ENCODE measurements at regions not wholly inside any gene's neighbourhood (a gene's known extent, or its start where the extent isn't known, plus 50 kb on each side); places are given as distances from the start of the nearest gene placed in this dataset.
"Not testable (repeated sequence)": the region's sequence is repeated elsewhere in the genome, so short reads cannot be mapped to it uniquely, and the experiment has no call there.

GRCh38 chr11:79648766-79649520 lies 208.1 kb upstream of the TENM4 start:
- no peak for DNase-seq

- DNase-seq, result no peak
These were observed 196.4 kb upstream of the TENM4 start for GRCh38 chr11:79637219-79637618.

GRCh38 chr11:79634905-79635304 lies 194.1 kb upstream of the TENM4 start:
- no peak for DNase-seq

- DNase-seq, result no peak
These were observed 186.5 kb upstream of the TENM4 start for GRCh38 chr11:79627281-79627680.

GRCh38 chr11:79626135-79627075 lies 185.6 kb upstream of the TENM4 start:
- peak in 1 of 56 donors; percentile 1 for DNase-seq

GRCh38 chr11:79623375-79623774 lies 182.5 kb upstream of the TENM4 start:
- DNase-seq, result no peak

- no peak for DNase-seq
These were observed 176.7 kb upstream of the TENM4 start for GRCh38 chr11:79617561-79617960.

- no peak for DNase-seq
These were observed 175.6 kb upstream of the TENM4 start for GRCh38 chr11:79616392-79616851.

- no peak for DNase-seq
These were observed 174.6 kb upstream of the TENM4 start for GRCh38 chr11:79615425-79615824.

- DNase-seq, result no peak
These were observed 169.8 kb upstream of the TENM4 start for GRCh38 chr11:79610678-79611077.

GRCh38 chr11:79610139-79610538 lies 169.3 kb upstream of the TENM4 start:
- DNase-seq, result no peak

- DNase-seq, result no peak
These were observed 168.7 kb upstream of the TENM4 start for GRCh38 chr11:79609511-79609910.

- not testable (repeated sequence) for DNase-seq
These were observed 165.6 kb upstream of the TENM4 start for GRCh38 chr11:79606461-79606860.

- DNase-seq, result no peak
These were observed 159.9 kb upstream of the TENM4 start for GRCh38 chr11:79600711-79601110.

GRCh38 chr11:79594834-79595233 lies 154.0 kb upstream of the TENM4 start:
- DNase-seq, result no peak

- no peak for DNase-seq
These were observed 152.0 kb upstream of the TENM4 start for GRCh38 chr11:79592824-79593223.

GRCh38 chr11:79592406-79592805 lies 151.6 kb upstream of the TENM4 start:
- no peak for DNase-seq

- no peak for DNase-seq
These were observed 141.6 kb upstream of the TENM4 start for GRCh38 chr11:79582434-79582833.

- DNase-seq, result no peak
These were observed 138.2 kb upstream of the TENM4 start for GRCh38 chr11:79579063-79579462.

- DNase-seq, result no peak
These were observed 137.3 kb upstream of the TENM4 start for GRCh38 chr11:79578116-79578515.

GRCh38 chr11:79575701-79576100 lies 134.9 kb upstream of the TENM4 start:
- DNase-seq, result no peak

- DNase-seq, result no peak
These were observed 129.3 kb upstream of the TENM4 start for GRCh38 chr11:79570104-79570503.
